Spleen (tissue), 7 donors: ENCODE measurements at regions not wholly inside any gene's neighbourhood (a gene's known extent, or its start where the extent isn't known, plus 50 kb on each side); places are given as distances from the start of the nearest gene placed in this dataset.

ENCODE experiments used
- POLR2A ChIP-seq, 3 donors: fragments of 450-650 bp; IDR thresholded peaks; one replicate each; pipeline ENCODE4 v1.5.1; 2017; ENCODE audit warnings: antibody characterized with exemption in 3 of 3, mild to moderate bottlenecking in 1 of 3
- POLR2AphosphoS5 ChIP-seq, 3 donors: sonication (generic); formaldehyde crosslinking; IDR thresholded peaks; one replicate each; pipeline ENCODE4 v1.5.1; 2017; ENCODE audit warnings: antibody characterized with exemption in 3 of 3
- TF ChIP-seq, protein P1 (sequence below), 11 experiments: fragments of 200-600 bp in 7 of 11; fragments of 450-650 bp in 4 of 11; sonication (generic) in 4 of 11; IDR thresholded peaks in 8 of 11; conservative IDR thresholded peaks in 3 of 11; 1 replicate in 7 of 11; 2 replicates in 4 of 11; pipeline versions ENCODE4 v1.4.0 to v1.8.0; 2016 to 2021; ENCODE audit warnings: antibody characterized with exemption in 11 of 11, inconsistent platforms in 4 of 11, mild to moderate bottlenecking in 1 of 11
- donor health status: DM: no; HTN: no; CAD: no; lungs with moderate emphysema.
- donor health status: DM: no; HTN: no; CAD: no.
- donor health status: DM: no; HTN: no; CAD: no.

DNA sequence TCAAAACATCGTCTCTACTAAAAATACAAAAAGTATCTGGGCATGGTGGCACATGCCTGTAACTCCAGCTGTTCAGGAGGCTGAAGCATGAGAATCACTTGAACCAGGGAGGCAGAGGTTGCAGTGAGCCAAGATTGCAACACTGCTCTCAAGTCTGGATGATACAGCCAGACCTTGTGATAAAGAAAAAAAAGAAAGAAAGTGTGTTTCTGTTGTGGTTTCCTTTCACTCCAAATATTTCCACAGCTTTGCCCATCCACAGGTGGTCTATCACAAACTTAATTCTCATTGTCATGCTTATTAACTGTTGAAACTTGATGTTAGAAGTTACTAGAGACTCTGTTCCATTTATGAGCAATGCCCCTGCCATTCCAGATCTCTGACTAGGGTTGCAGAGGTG, 316.0 kb upstream of the SEMA3C start:
- TF ChIP-seq POLR2AphosphoS5 (IDR thresholded peaks at IDR 0.05) (no peak), POLR2A (IDR thresholded peaks at IDR 0.05) (no peak)
- TF ChIP-seq, protein P1, sequence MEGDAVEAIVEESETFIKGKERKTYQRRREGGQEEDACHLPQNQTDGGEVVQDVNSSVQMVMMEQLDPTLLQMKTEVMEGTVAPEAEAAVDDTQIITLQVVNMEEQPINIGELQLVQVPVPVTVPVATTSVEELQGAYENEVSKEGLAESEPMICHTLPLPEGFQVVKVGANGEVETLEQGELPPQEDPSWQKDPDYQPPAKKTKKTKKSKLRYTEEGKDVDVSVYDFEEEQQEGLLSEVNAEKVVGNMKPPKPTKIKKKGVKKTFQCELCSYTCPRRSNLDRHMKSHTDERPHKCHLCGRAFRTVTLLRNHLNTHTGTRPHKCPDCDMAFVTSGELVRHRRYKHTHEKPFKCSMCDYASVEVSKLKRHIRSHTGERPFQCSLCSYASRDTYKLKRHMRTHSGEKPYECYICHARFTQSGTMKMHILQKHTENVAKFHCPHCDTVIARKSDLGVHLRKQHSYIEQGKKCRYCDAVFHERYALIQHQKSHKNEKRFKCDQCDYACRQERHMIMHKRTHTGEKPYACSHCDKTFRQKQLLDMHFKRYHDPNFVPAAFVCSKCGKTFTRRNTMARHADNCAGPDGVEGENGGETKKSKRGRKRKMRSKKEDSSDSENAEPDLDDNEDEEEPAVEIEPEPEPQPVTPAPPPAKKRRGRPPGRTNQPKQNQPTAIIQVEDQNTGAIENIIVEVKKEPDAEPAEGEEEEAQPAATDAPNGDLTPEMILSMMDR (IDR thresholded peaks at IDR 0.05 in 8 of 11, conservative IDR thresholded peaks at IDR 0.05 in 3 of 11): no peak
